Fibroblast of the aortic adventitia (primary cell): ENCODE measurements at regions not wholly inside any gene's neighbourhood (a gene's known extent, or its start where the extent isn't known, plus 50 kb on each side); places are given as distances from the start of the nearest gene placed in this dataset.
"Not testable (repeated sequence)": the region's sequence is repeated elsewhere in the genome, so short reads cannot be mapped to it uniquely, and the experiment has no call there.

Experiments
- DNase-seq: peaks from one replicate; pipeline ENCODE4 v3.0.0-alpha.2; 2010; ENCODE audit warnings: low read depth
- H3K4me3 ChIP-seq: 2 replicates; pipeline ENCODE4 v1.5.1; 2011; ENCODE audit warnings: low read depth, mild to moderate bottlenecking, control low read depth, low read length, moderate library complexity
- CTCF ChIP-seq: IDR thresholded peaks from 2 replicates; pipeline ENCODE4 v1.5.1; 2011; ENCODE audit warnings: mild to moderate bottlenecking, low read length, control low read depth, inconsistent platforms; ENCODE audit not compliant: insufficient read depth

- TF ChIP-seq CTCF, result no peak
- no peak overlapping the region for H3K4me3 ChIP-seq
- no peak for DNase-seq
Measured at GRCh38 chr7:86448856-86449255, 194.9 kb upstream of the GRM3 start.

- no peak for DNase-seq
- no peak for TF ChIP-seq CTCF
- H3K4me3 ChIP-seq, result no peak overlapping the region
Measured at GRCh38 chr7:86445285-86445684, 198.4 kb upstream of the GRM3 start.

- DNase-seq, result no peak
- H3K4me3 ChIP-seq, result no peak overlapping the region
- TF ChIP-seq CTCF, result no peak
Measured at GRCh38 chr7:86444245-86444644, 199.5 kb upstream of the GRM3 start.

- H3K4me3 ChIP-seq, result not testable (repeated sequence)
Measured at GRCh38 chr7:86440420-86440819, 203.3 kb upstream of the GRM3 start.

GRCh38 chr7:86437951-86438450, 205.7 kb upstream of the GRM3 start:
- no peak overlapping the region for H3K4me3 ChIP-seq
- TF ChIP-seq CTCF, result no peak
- DNase-seq, result no peak

More at GRCh38 chr7:86440420-86440819, 203.3 kb upstream of the GRM3 start:
- DNase-seq, result not testable (repeated sequence)

GRCh38 chr7:86431761-86432160, 211.9 kb upstream of the GRM3 start:
- TF ChIP-seq CTCF, result no peak
- DNase-seq, result no peak
- H3K4me3 ChIP-seq, result no peak overlapping the region

GRCh38 chr7:86411814-86412213, 231.9 kb upstream of the GRM3 start:
- no peak overlapping the region for H3K4me3 ChIP-seq
- no peak for DNase-seq
- TF ChIP-seq CTCF, result no peak

- no peak for TF ChIP-seq CTCF
Measured at GRCh38 chr7:86407291-86407690, 236.4 kb upstream of the GRM3 start.

More at GRCh38 chr7:86407291-86407690, 236.4 kb upstream of the GRM3 start:
- no peak overlapping the region for H3K4me3 ChIP-seq
- no peak for DNase-seq
